ENCODE measurements at regions not wholly inside any gene's neighbourhood (a gene's known extent, or its start where the extent isn't known, plus 50 kb on each side); places are given as distances from the start of the nearest gene placed in this dataset.
"Not testable (repeated sequence)": the region's sequence is repeated elsewhere in the genome, so short reads cannot be mapped to it uniquely, and the experiment has no call there.

GRCh38 chr15:20252040-20252439 lies 289.6 kb downstream of the GOLGA6L6 start:
- H3K27me3 Mint-ChIP-seq (ENCODE audit: low read depth); H3K4me1 Mint-ChIP-seq (ENCODE audit: low read depth); H3K4me3 Mint-ChIP-seq; DNase-seq (ENCODE audit: low spot score); H3K27ac Mint-ChIP-seq; H3K9me3 Mint-ChIP-seq; H3K36me3 Mint-ChIP-seq (ENCODE audit: low read depth): not testable (repeated sequence)

GRCh38 chr15:20251214-20252005 lies 290.2 kb downstream of the GOLGA6L6 start:
- H3K9me3 Mint-ChIP-seq; H3K27ac Mint-ChIP-seq; H3K4me3 Mint-ChIP-seq; H3K36me3 Mint-ChIP-seq (ENCODE audit: low read depth); H3K4me1 Mint-ChIP-seq (ENCODE audit: low read depth); H3K27me3 Mint-ChIP-seq (ENCODE audit: low read depth); DNase-seq (ENCODE audit: low spot score): not testable (repeated sequence)

GRCh38 chr15:20250206-20250605 lies 291.4 kb downstream of the GOLGA6L6 start:
- not testable (repeated sequence) for H3K4me1 Mint-ChIP-seq (ENCODE audit: low read depth); DNase-seq (ENCODE audit: low spot score); H3K36me3 Mint-ChIP-seq (ENCODE audit: low read depth); H3K9me3 Mint-ChIP-seq; H3K4me3 Mint-ChIP-seq; H3K27me3 Mint-ChIP-seq (ENCODE audit: low read depth); H3K27ac Mint-ChIP-seq

- not testable (repeated sequence) for H3K27ac Mint-ChIP-seq; H3K36me3 Mint-ChIP-seq (ENCODE audit: low read depth); H3K9me3 Mint-ChIP-seq; DNase-seq (ENCODE audit: low spot score); H3K4me3 Mint-ChIP-seq; H3K4me1 Mint-ChIP-seq (ENCODE audit: low read depth); H3K27me3 Mint-ChIP-seq (ENCODE audit: low read depth)
Measured at GRCh38 chr15:20249677-20249970, 292.0 kb downstream of the GOLGA6L6 start.

- not testable (repeated sequence) for H3K36me3 Mint-ChIP-seq (ENCODE audit: low read depth); H3K27me3 Mint-ChIP-seq (ENCODE audit: low read depth); H3K4me3 Mint-ChIP-seq; H3K4me1 Mint-ChIP-seq (ENCODE audit: low read depth); H3K27ac Mint-ChIP-seq; DNase-seq (ENCODE audit: low spot score); H3K9me3 Mint-ChIP-seq
Measured at GRCh38 chr15:20248434-20248833, 293.2 kb downstream of the GOLGA6L6 start.

- not testable (repeated sequence) for DNase-seq (ENCODE audit: low spot score); H3K9me3 Mint-ChIP-seq; H3K4me3 Mint-ChIP-seq; H3K27me3 Mint-ChIP-seq (ENCODE audit: low read depth); H3K36me3 Mint-ChIP-seq (ENCODE audit: low read depth); H3K4me1 Mint-ChIP-seq (ENCODE audit: low read depth); H3K27ac Mint-ChIP-seq
Measured at GRCh38 chr15:20247137-20247536, 294.5 kb downstream of the GOLGA6L6 start.

- not testable (repeated sequence) for H3K4me3 Mint-ChIP-seq; H3K36me3 Mint-ChIP-seq (ENCODE audit: low read depth); DNase-seq (ENCODE audit: low spot score); H3K27me3 Mint-ChIP-seq (ENCODE audit: low read depth); H3K27ac Mint-ChIP-seq; H3K9me3 Mint-ChIP-seq; H3K4me1 Mint-ChIP-seq (ENCODE audit: low read depth)
Measured at GRCh38 chr15:20246624-20247023, 295.0 kb downstream of the GOLGA6L6 start.

GRCh38 chr15:20245856-20246255 lies 295.7 kb downstream of the GOLGA6L6 start:
- H3K27ac Mint-ChIP-seq; H3K36me3 Mint-ChIP-seq (ENCODE audit: low read depth); H3K4me3 Mint-ChIP-seq; H3K9me3 Mint-ChIP-seq; H3K4me1 Mint-ChIP-seq (ENCODE audit: low read depth); H3K27me3 Mint-ChIP-seq (ENCODE audit: low read depth); DNase-seq (ENCODE audit: low spot score): not testable (repeated sequence)

GRCh38 chr15:20244792-20245191 lies 296.8 kb downstream of the GOLGA6L6 start:
- not testable (repeated sequence) for H3K4me1 Mint-ChIP-seq (ENCODE audit: low read depth); H3K27ac Mint-ChIP-seq; DNase-seq (ENCODE audit: low spot score); H3K36me3 Mint-ChIP-seq (ENCODE audit: low read depth); H3K9me3 Mint-ChIP-seq; H3K27me3 Mint-ChIP-seq (ENCODE audit: low read depth); H3K4me3 Mint-ChIP-seq

GRCh38 chr15:20243486-20244240 lies 297.9 kb downstream of the GOLGA6L6 start:
- not testable (repeated sequence) for H3K27ac Mint-ChIP-seq; H3K9me3 Mint-ChIP-seq; H3K4me3 Mint-ChIP-seq; H3K4me1 Mint-ChIP-seq (ENCODE audit: low read depth); H3K27me3 Mint-ChIP-seq (ENCODE audit: low read depth); H3K36me3 Mint-ChIP-seq (ENCODE audit: low read depth); DNase-seq (ENCODE audit: low spot score)

- H3K27ac Mint-ChIP-seq; H3K4me3 Mint-ChIP-seq; DNase-seq (ENCODE audit: low spot score); H3K36me3 Mint-ChIP-seq (ENCODE audit: low read depth); H3K9me3 Mint-ChIP-seq; H3K27me3 Mint-ChIP-seq (ENCODE audit: low read depth); H3K4me1 Mint-ChIP-seq (ENCODE audit: low read depth): not testable (repeated sequence)
Measured at GRCh38 chr15:20240366-20240917, 301.2 kb downstream of the GOLGA6L6 start.

- H3K9me3 Mint-ChIP-seq, result not testable (repeated sequence)
Measured at GRCh38 chr15:20239186-20239585, 302.4 kb downstream of the GOLGA6L6 start.

GRCh38 chr15:20237256-20238020 lies 304.2 kb downstream of the GOLGA6L6 start:
- not testable (repeated sequence) for H3K4me3 Mint-ChIP-seq; H3K36me3 Mint-ChIP-seq (ENCODE audit: low read depth); H3K9me3 Mint-ChIP-seq; DNase-seq (ENCODE audit: low spot score); H3K27ac Mint-ChIP-seq; H3K4me1 Mint-ChIP-seq (ENCODE audit: low read depth); H3K27me3 Mint-ChIP-seq (ENCODE audit: low read depth)

More at GRCh38 chr15:20239186-20239585, 302.4 kb downstream of the GOLGA6L6 start:
- not testable (repeated sequence) for H3K4me3 Mint-ChIP-seq; H3K4me1 Mint-ChIP-seq (ENCODE audit: low read depth); H3K36me3 Mint-ChIP-seq (ENCODE audit: low read depth); H3K27me3 Mint-ChIP-seq (ENCODE audit: low read depth); DNase-seq (ENCODE audit: low spot score); H3K27ac Mint-ChIP-seq

- DNase-seq (ENCODE audit: low spot score); H3K27me3 Mint-ChIP-seq (ENCODE audit: low read depth); H3K27ac Mint-ChIP-seq; H3K36me3 Mint-ChIP-seq (ENCODE audit: low read depth); H3K4me3 Mint-ChIP-seq; H3K4me1 Mint-ChIP-seq (ENCODE audit: low read depth); H3K9me3 Mint-ChIP-seq: not testable (repeated sequence)
Measured at GRCh38 chr15:20235728-20236127, 305.9 kb downstream of the GOLGA6L6 start.
